ENCODE measurements at regions not wholly inside any gene's neighbourhood (a gene's known extent, or its start where the extent isn't known, plus 50 kb on each side); places are given as distances from the start of the nearest gene placed in this dataset.

- TF ChIP-seq POLR2A (IDR thresholded peaks at IDR 0.05) = no peak
- TF ChIP-seq CTCF (IDR thresholded peaks at IDR 0.05) = no peak
Observed at GRCh38 chr10:106278383-106278782, 886.1 kb downstream of the SORCS1 start.

All from adrenal gland (tissue), 5 donors.